ENCODE measurements at regions not wholly inside any gene's neighbourhood (a gene's known extent, or its start where the extent isn't known, plus 50 kb on each side); places are given as distances from the start of the nearest gene placed in this dataset.

GRCh38 chr2:14221466-14221865 is 411.1 kb upstream of the LRATD1 start:
- H3K27me3 ChIP-seq (ENCODE audit: control insufficient read depth in 2 of 2, insufficient read depth in 2 of 2, low read length in 2 of 2): no peaks in the 10 kb centered on the region
- no TSS peak for BruUV-seq (replicated peaks)
- POLR2A ChIA-PET: no interaction called here
- FAIRE-seq (no peak), DNase-seq (ENCODE audit: low read depth, low spot score) (no peak)
- CTCF ChIA-PET: no interaction called here
- no peak for TF ChIP-seq MYC (IDR thresholded peaks at IDR 0.05; ENCODE audit: low read depth, low read length)
- TF ChIP-seq POLR2AphosphoS5 (IDR thresholded peaks at IDR 0.05; ENCODE audit: insufficient read depth, low read depth, low read length): no peak
- no peak for TF ChIP-seq JUN (IDR thresholded peaks at IDR 0.05; ENCODE audit: borderline replicate concordance, insufficient read depth, insufficient read length, low read depth)
- peaks cover 2% of the 10 kb centered on the region for H3K9me3 ChIP-seq (replicated peaks; ENCODE audit: control insufficient read depth, insufficient read depth, low read length)
- no peaks in the 10 kb centered on the region for H3K4me1 ChIP-seq (ENCODE audit: control insufficient read depth, extremely low read depth, insufficient read depth, low read length)
- no peak overlapping the region for H3K4me3 ChIP-seq (replicated peaks in 1 of 3; ENCODE audit: insufficient read depth in 1 of 3, low read depth in 1 of 3, low read length in 3 of 3)
- no peak overlapping the region for H2AFZ ChIP-seq (ENCODE audit: low read depth, low read length)
- no peaks in the 10 kb centered on the region for H4K20me1 ChIP-seq (replicated peaks; ENCODE audit: control insufficient read depth, extremely low read depth, insufficient read depth, low read length)
- H3K36me3 ChIP-seq (ENCODE audit: control insufficient read depth in 2 of 2, extremely low read depth in 1 of 2, insufficient read depth in 2 of 2, low read length in 2 of 2): no peaks in the 10 kb centered on the region
- H3K27ac ChIP-seq (ENCODE audit: insufficient read depth, low read depth, low read length): no peak overlapping the region
- H3K9me1 ChIP-seq (replicated peaks; ENCODE audit: control insufficient read depth, extremely low read depth, insufficient read depth, low read length): no peaks in the 10 kb centered on the region
- no peaks in the 10 kb centered on the region for H3K79me2 ChIP-seq (ENCODE audit: control insufficient read depth, insufficient read depth, low read length)
- intact Hi-C loops (cut with micrococcal nuclease) (no loop called here), dilution Hi-C loops (cut with MboI; ENCODE audit: extremely low pct_ligation_motif_present, low sequenced_read_pairs) (no loop called here)
- no peak overlapping the region for H3K4me2 ChIP-seq (ENCODE audit: insufficient read depth, low read length)
- no peak overlapping the region for H3K9ac ChIP-seq (replicated peaks; ENCODE audit: extremely low read depth, insufficient read depth, low read length)

GRCh38 chr2:14223576-14223975 is 408.9 kb upstream of the LRATD1 start:
- DNase-seq (ENCODE audit: low read depth, low spot score): no peak
- no peaks in the 10 kb centered on the region for H3K9me3 ChIP-seq (replicated peaks; ENCODE audit: control insufficient read depth, insufficient read depth, low read length)
- intact Hi-C loops (cut with micrococcal nuclease) (no loop called here), dilution Hi-C loops (cut with MboI; ENCODE audit: extremely low pct_ligation_motif_present, low sequenced_read_pairs) (no loop called here)
- no peak overlapping the region for H3K4me3 ChIP-seq (replicated peaks in 1 of 3; ENCODE audit: insufficient read depth in 1 of 3, low read depth in 1 of 3, low read length in 3 of 3)
- H3K9ac ChIP-seq (replicated peaks; ENCODE audit: extremely low read depth, insufficient read depth, low read length): no peak overlapping the region
- H4K20me1 ChIP-seq (replicated peaks; ENCODE audit: control insufficient read depth, extremely low read depth, insufficient read depth, low read length): no peaks in the 10 kb centered on the region
- H2AFZ ChIP-seq (ENCODE audit: low read depth, low read length): no peak overlapping the region
- CTCF ChIA-PET: no interaction called here
- no TSS peak for BruUV-seq (replicated peaks)
- no peak overlapping the region for H3K4me2 ChIP-seq (ENCODE audit: insufficient read depth, low read length)
- no peak overlapping the region for H3K27ac ChIP-seq (ENCODE audit: insufficient read depth, low read depth, low read length)
- H3K36me3 ChIP-seq (ENCODE audit: control insufficient read depth in 2 of 2, extremely low read depth in 1 of 2, insufficient read depth in 2 of 2, low read length in 2 of 2): no peaks in the 10 kb centered on the region
- FAIRE-seq: no peak
- no peaks in the 10 kb centered on the region for H3K79me2 ChIP-seq (ENCODE audit: control insufficient read depth, insufficient read depth, low read length)
- H3K27me3 ChIP-seq (ENCODE audit: control insufficient read depth in 2 of 2, insufficient read depth in 2 of 2, low read length in 2 of 2): no peaks in the 10 kb centered on the region
- TF ChIP-seq MYC (IDR thresholded peaks at IDR 0.05; ENCODE audit: low read depth, low read length) (no peak), POLR2A (IDR thresholded peaks at IDR 0.05; ENCODE audit: low read depth, low read length) (no peak), FOS (IDR thresholded peaks at IDR 0.05; ENCODE audit: borderline replicate concordance, insufficient read depth, low read length) (no peak), EZH2 (IDR thresholded peaks at IDR 0.05; ENCODE audit: borderline replicate concordance, low read depth, low read length, severe bottlenecking) (no peak), CTCF (IDR thresholded peaks at IDR 0.05; ENCODE audit: extremely low read depth in 1 of 2, insufficient read depth in 1 of 2, low read depth in 1 of 2, low read length in 2 of 2) (no peak), JUN (IDR thresholded peaks at IDR 0.05; ENCODE audit: borderline replicate concordance, insufficient read depth, insufficient read length, low read depth) (no peak), MAX (IDR thresholded peaks at IDR 0.05; ENCODE audit: insufficient read depth, insufficient read length) (no peak)
- H3K9me1 ChIP-seq (replicated peaks; ENCODE audit: control insufficient read depth, extremely low read depth, insufficient read depth, low read length): no peaks in the 10 kb centered on the region
- H3K4me1 ChIP-seq (ENCODE audit: control insufficient read depth, extremely low read depth, insufficient read depth, low read length): no peaks in the 10 kb centered on the region
- POLR2A ChIA-PET: no interaction called here

Data from endothelial cell of umbilical vein (primary cell).